ENCODE measurements at regions not wholly inside any gene's neighbourhood (a gene's known extent, or its start where the extent isn't known, plus 50 kb on each side); places are given as distances from the start of the nearest gene placed in this dataset.

DNA sequence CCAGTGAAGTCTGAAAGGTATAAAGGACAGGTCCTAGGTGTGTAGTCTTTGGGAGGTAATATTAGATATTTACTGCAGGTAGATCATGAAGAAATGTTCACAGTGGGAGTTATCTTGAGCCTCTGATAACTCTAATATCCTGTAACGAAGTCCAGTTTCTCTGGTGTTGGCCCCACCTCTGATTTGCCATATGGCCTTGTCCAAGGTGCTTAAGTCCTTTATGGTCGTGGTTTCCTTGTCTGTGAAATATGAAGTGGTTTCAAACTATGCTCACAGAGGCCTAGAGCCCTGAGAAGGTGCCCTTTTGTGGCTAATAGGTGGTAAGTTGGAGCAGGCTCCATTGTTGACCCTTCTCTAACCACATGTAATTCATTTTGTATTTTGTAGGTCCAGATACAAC, 190.7 kb downstream of the ICOS start:
- TF ChIP-seq EZH2 (IDR thresholded peaks at IDR 0.05; ENCODE audit: low read length) = no peak
- TF ChIP-seq, protein P1, sequence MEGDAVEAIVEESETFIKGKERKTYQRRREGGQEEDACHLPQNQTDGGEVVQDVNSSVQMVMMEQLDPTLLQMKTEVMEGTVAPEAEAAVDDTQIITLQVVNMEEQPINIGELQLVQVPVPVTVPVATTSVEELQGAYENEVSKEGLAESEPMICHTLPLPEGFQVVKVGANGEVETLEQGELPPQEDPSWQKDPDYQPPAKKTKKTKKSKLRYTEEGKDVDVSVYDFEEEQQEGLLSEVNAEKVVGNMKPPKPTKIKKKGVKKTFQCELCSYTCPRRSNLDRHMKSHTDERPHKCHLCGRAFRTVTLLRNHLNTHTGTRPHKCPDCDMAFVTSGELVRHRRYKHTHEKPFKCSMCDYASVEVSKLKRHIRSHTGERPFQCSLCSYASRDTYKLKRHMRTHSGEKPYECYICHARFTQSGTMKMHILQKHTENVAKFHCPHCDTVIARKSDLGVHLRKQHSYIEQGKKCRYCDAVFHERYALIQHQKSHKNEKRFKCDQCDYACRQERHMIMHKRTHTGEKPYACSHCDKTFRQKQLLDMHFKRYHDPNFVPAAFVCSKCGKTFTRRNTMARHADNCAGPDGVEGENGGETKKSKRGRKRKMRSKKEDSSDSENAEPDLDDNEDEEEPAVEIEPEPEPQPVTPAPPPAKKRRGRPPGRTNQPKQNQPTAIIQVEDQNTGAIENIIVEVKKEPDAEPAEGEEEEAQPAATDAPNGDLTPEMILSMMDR (optimal IDR thresholded peaks at IDR 0.05 in 1 of 3, IDR thresholded peaks at IDR 0.05 in 1 of 3, conservative IDR thresholded peaks at IDR 0.05 in 1 of 3; ENCODE audit: extremely low read depth in 1 of 3, insufficient read depth in 2 of 3, low read length in 3 of 3) = no peak

All from keratinocyte (primary cell).